Loucy (cell line): ENCODE measurements at regions not wholly inside any gene's neighbourhood (a gene's known extent, or its start where the extent isn't known, plus 50 kb on each side); places are given as distances from the start of the nearest gene placed in this dataset.

ENCODE experiments used
- H2AFZ ChIP-seq: fragments of 200-600 bp; sonication (generic); 2 replicates; pipeline ENCODE4 v1.6.0; 2016; ENCODE audit warnings: antibody characterized with exemption, mild to moderate bottlenecking, low read length, moderate library complexity
- H3F3A ChIP-seq: fragments of 200-600 bp; 2 replicates; pipeline ENCODE4 v1.6.0; 2016; ENCODE audit warnings: antibody characterized with exemption, low read depth, mild to moderate bottlenecking
- H3K27me3 ChIP-seq: fragments of 200-600 bp; sonication (generic); 2 replicates; pipeline ENCODE4 v1.6.1; 2014; ENCODE audit warnings: low read length, mild to moderate bottlenecking; ENCODE audit not compliant: insufficient read depth, poor library complexity, severe bottlenecking
- H3K36me3 ChIP-seq: fragments of 200-600 bp; sonication (generic); 2 replicates; pipeline ENCODE4 v1.6.1; 2016; ENCODE audit warnings: low read length; ENCODE audit not compliant: insufficient read depth
- H3K4me1 ChIP-seq: fragments of 200-600 bp; sonication (generic); 2 replicates; pipeline ENCODE4 v1.5.1; 2014; ENCODE audit warnings: low read length, mild to moderate bottlenecking; ENCODE audit not compliant: insufficient read depth, poor library complexity, severe bottlenecking
- H3K4me2 ChIP-seq: fragments of 200-600 bp; sonication (generic); 2 replicates; pipeline ENCODE4 v1.6.0; 2014; ENCODE audit warnings: antibody characterized with exemption, low read length, low read depth, mild to moderate bottlenecking; ENCODE audit not compliant: poor library complexity, severe bottlenecking
- H3K4me3 ChIP-seq: fragments of 200-600 bp; sonication (generic); 2 replicates; pipeline ENCODE4 v1.5.1; 2014; ENCODE audit warnings: low read length, mild to moderate bottlenecking, mixed read lengths; ENCODE audit not compliant: poor library complexity, severe bottlenecking
- H3K79me2 ChIP-seq: fragments of 200-600 bp; sonication (generic); 2 replicates; pipeline ENCODE4 v1.6.1; 2014; ENCODE audit warnings: low read length; ENCODE audit not compliant: insufficient read depth
- H3K9ac ChIP-seq: fragments of 200-600 bp; sonication (generic); 2 replicates; pipeline ENCODE4 v1.6.0; 2014; ENCODE audit warnings: mild to moderate bottlenecking, low read depth, low read length, moderate library complexity; ENCODE audit not compliant: poor library complexity, severe bottlenecking
- H3K9me2 ChIP-seq: fragments of 200-600 bp; sonication (generic); replicated peaks from 2 replicates; pipeline ENCODE4 v1.6.1; 2016; ENCODE audit warnings: low read depth, low read length, mixed read lengths
- H3K9me3 ChIP-seq: fragments of 200-600 bp; sonication (generic); 2 replicates; pipeline ENCODE4 v1.6.1; 2014; ENCODE audit warnings: mild to moderate bottlenecking, antibody characterized with exemption, low read length, low read depth; ENCODE audit not compliant: insufficient read depth
- H4K20me1 ChIP-seq: fragments of 200-600 bp; sonication (generic); 2 replicates; pipeline ENCODE4 v1.6.0; 2014; ENCODE audit warnings: antibody characterized with exemption, low read length, mild to moderate bottlenecking; ENCODE audit not compliant: insufficient read depth, poor library complexity, severe bottlenecking
- CTCF ChIP-seq: fragments of 200-600 bp; sonication (generic); conservative IDR thresholded peaks from 2 replicates; pipeline ENCODE4 v1.5.1; 2014; ENCODE audit warnings: mild to moderate bottlenecking, antibody characterized with exemption, low read length
- EZH2phosphoT487 ChIP-seq: fragments of 200-600 bp; IDR thresholded peaks from 2 replicates; pipeline ENCODE4 v1.6.1; 2018; ENCODE audit warnings: antibody characterized with exemption, mild to moderate bottlenecking, moderate library complexity, borderline replicate concordance

GRCh38 chr18:45349467-45349866 is 265.8 kb upstream of the SLC14A2 start:
- Histone ChIP-seq H3K9me3 (no peaks in the 10 kb centered on the region), H3K4me1 (no peaks in the 10 kb centered on the region), H3F3A (no peaks in the 10 kb centered on the region), H3K9me2 (no peaks in the 10 kb centered on the region), H3K79me2 (no peaks in the 10 kb centered on the region), H3K9ac (no peak overlapping the region), H3K36me3 (no peaks in the 10 kb centered on the region), H3K4me2 (no peak overlapping the region), H3K4me3 (no peak overlapping the region), H3K27me3 (no peaks in the 10 kb centered on the region), H2AFZ (no peak overlapping the region), H4K20me1 (no peaks in the 10 kb centered on the region)
- no peak for TF ChIP-seq EZH2phosphoT487
- no peak for TF ChIP-seq CTCF

GRCh38 chr18:45350404-45351156 is 264.7 kb upstream of the SLC14A2 start:
- Histone ChIP-seq H3K4me2 (no peak overlapping the region), H3K27me3 (no peaks in the 10 kb centered on the region), H3K9ac (no peak overlapping the region), H3K79me2 (no peaks in the 10 kb centered on the region), H3K9me2 (no peaks in the 10 kb centered on the region), H3K9me3 (no peaks in the 10 kb centered on the region), H4K20me1 (no peaks in the 10 kb centered on the region), H3K4me1 (no peaks in the 10 kb centered on the region), H3K36me3 (no peaks in the 10 kb centered on the region), H3F3A (no peaks in the 10 kb centered on the region), H2AFZ (no peak overlapping the region), H3K4me3 (no peak overlapping the region)
- no peak for TF ChIP-seq EZH2phosphoT487
- TF ChIP-seq CTCF: no peak

- no peaks in the 10 kb centered on the region for H3K27me3 ChIP-seq
- H3K36me3 ChIP-seq: no peaks in the 10 kb centered on the region
- TF ChIP-seq EZH2phosphoT487 (no peak), CTCF (no peak)
- H3K4me3 ChIP-seq: no peak overlapping the region
- H3F3A ChIP-seq: no peaks in the 10 kb centered on the region
- H3K79me2 ChIP-seq: no peaks in the 10 kb centered on the region
- H2AFZ ChIP-seq: no peak overlapping the region
- H4K20me1 ChIP-seq: no peaks in the 10 kb centered on the region
- H3K4me2 ChIP-seq: no peak overlapping the region
- no peaks in the 10 kb centered on the region for H3K4me1 ChIP-seq
- H3K9me3 ChIP-seq: no peaks in the 10 kb centered on the region
- H3K9me2 ChIP-seq: no peaks in the 10 kb centered on the region
- no peak overlapping the region for H3K9ac ChIP-seq
Measured at GRCh38 chr18:45352874-45353273, 262.4 kb upstream of the SLC14A2 start.
